ENCODE measurements at regions not wholly inside any gene's neighbourhood (a gene's known extent, or its start where the extent isn't known, plus 50 kb on each side); places are given as distances from the start of the nearest gene placed in this dataset.
"Not testable (repeated sequence)": the region's sequence is repeated elsewhere in the genome, so short reads cannot be mapped to it uniquely, and the experiment has no call there.

- DNase-seq = no peak
Measured at GRCh38 chr4:166153548-166153947, 280.5 kb downstream of the TLL1 start.

GRCh38 chr4:166162327-166162726, 289.3 kb downstream of the TLL1 start:
- no peak for DNase-seq

GRCh38 chr4:166165829-166166420, 292.9 kb downstream of the TLL1 start:
- peak; percentile 82 for DNase-seq

- DNase-seq = no peak
Measured at GRCh38 chr4:166169111-166169510, 296.1 kb downstream of the TLL1 start.

- DNase-seq = no peak
Measured at GRCh38 chr4:166172619-166173018, 299.6 kb downstream of the TLL1 start.

GRCh38 chr4:166174717-166175490, 301.9 kb downstream of the TLL1 start:
- DNase-seq = no peak

- no peak for DNase-seq
Measured at GRCh38 chr4:166182145-166182544, 309.1 kb downstream of the TLL1 start.

- no peak for DNase-seq
Measured at GRCh38 chr4:166195101-166195500, 322.1 kb downstream of the TLL1 start.

GRCh38 chr4:166197166-166197565, 324.1 kb downstream of the TLL1 start:
- DNase-seq = no peak

GRCh38 chr4:166198041-166198440, 325.0 kb downstream of the TLL1 start:
- DNase-seq = no peak

GRCh38 chr4:166198516-166199310, 325.7 kb downstream of the TLL1 start:
- DNase-seq = no peak

- no peak for DNase-seq
Measured at GRCh38 chr4:166202991-166203390, 330.0 kb downstream of the TLL1 start.

- DNase-seq = not testable (repeated sequence)
Measured at GRCh38 chr4:166212326-166212725, 339.3 kb downstream of the TLL1 start.

GRCh38 chr4:166222271-166222670, 349.2 kb downstream of the TLL1 start:
- no peak for DNase-seq

GRCh38 chr4:166228112-166228511, 355.1 kb downstream of the TLL1 start:
- no peak for DNase-seq

- DNase-seq = no peak
Measured at GRCh38 chr4:166229799-166230198, 356.8 kb downstream of the TLL1 start.

- no peak for DNase-seq
Measured at GRCh38 chr4:166230841-166231240, 357.8 kb downstream of the TLL1 start.

- DNase-seq = no peak
Measured at GRCh38 chr4:166239354-166239753, 366.3 kb downstream of the TLL1 start.

GRCh38 chr4:166252487-166253402, 379.7 kb downstream of the TLL1 start:
- DNase-seq = no peak

GRCh38 chr4:166257276-166257675, 384.2 kb downstream of the TLL1 start:
- DNase-seq = no peak

- DNase-seq = peak; percentile 59
Measured at GRCh38 chr4:166257891-166258290, 384.9 kb downstream of the TLL1 start.

GRCh38 chr4:166259081-166259480, 386.0 kb downstream of the TLL1 start:
- no peak for DNase-seq

Data from NCI-H1436 (cell line).